Testis (tissue), 2 donors: ENCODE measurements at regions not wholly inside any gene's neighbourhood (a gene's known extent, or its start where the extent isn't known, plus 50 kb on each side); places are given as distances from the start of the nearest gene placed in this dataset.

ENCODE experiments used
- DNase-seq: peaks from one replicate; pipeline ENCODE4 v3.0.0-alpha.2; 2019
- H3K27ac ChIP-seq, 2 donors: fragments of 200-600 bp; sonication (generic); one replicate each; pipeline ENCODE4 v1.5.1; 2019
- H3K27me3 ChIP-seq: fragments of 200-600 bp; sonication (generic); one replicate; pipeline ENCODE4 v1.5.1; 2019
- H3K36me3 ChIP-seq: fragments of 200-600 bp; sonication (generic); one replicate; pipeline ENCODE4 v1.5.1; 2017; ENCODE audit warnings: low read depth; ENCODE audit errors: missing control alignments
- H3K4me1 ChIP-seq: fragments of 200-600 bp; sonication (generic); one replicate; pipeline ENCODE4 v1.5.1; 2019
- H3K4me3 ChIP-seq, 2 donors: fragments of 200-600 bp; sonication (generic); one replicate each; pipeline ENCODE4 v1.5.1; 2017 to 2019
- H3K9me3 ChIP-seq: fragments of 200-600 bp; sonication (generic); one replicate; pipeline ENCODE4 v1.5.1; 2017
- POLR2A ChIP-seq: fragments of 450-650 bp; IDR thresholded peaks from one replicate; pipeline ENCODE4 v1.6.1; 2017; ENCODE audit warnings: antibody characterized with exemption, mild to moderate bottlenecking, moderate library complexity
- WGBS, 2 donors: methylation state at CpG; one replicate each; pipeline ENCODE4 v1.1.5; 2018; 5-methylcytosine and 5-hydroxymethylcytosine counted together
- intact Hi-C: fragments of 100-400 bp; cut with DNase I; formaldehyde crosslinking; loops from one replicate; pipeline ENCODE4 v1.15.1; 2023; ENCODE audit warnings: low total_unique reads
- TF ChIP-seq, protein P1 (sequence below), 3 experiments: fragments of 450-650 bp in 2 of 3; fragments of 200-600 bp in 1 of 3; sonication (generic) in 1 of 3; IDR thresholded peaks; one replicate each; pipeline ENCODE4 v1.5.1; 2016 to 2019; ENCODE audit warnings: antibody characterized with exemption in 3 of 3, mild to moderate bottlenecking in 2 of 3, moderate library complexity in 1 of 3

DNA sequence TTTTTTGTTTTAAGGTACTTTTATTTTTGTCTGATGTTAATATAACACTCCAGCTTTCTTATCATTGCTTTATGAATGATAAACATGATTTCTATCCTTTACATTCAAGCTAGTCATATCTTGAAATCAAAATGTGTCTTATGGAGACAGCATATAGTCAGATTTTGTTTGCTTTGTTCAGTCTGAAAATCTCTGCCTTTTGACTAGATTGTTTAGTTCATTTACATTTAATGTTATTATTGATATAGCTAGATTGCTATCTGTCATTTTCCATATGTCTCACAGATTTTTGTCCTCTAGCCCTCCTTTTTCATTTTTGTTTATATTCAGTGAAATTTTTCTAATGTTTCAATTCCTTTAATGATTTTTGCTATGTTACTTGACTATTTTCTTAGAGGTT is 332.8 kb downstream of the SMOC2 start:
- no peak for DNase-seq
- Histone ChIP-seq H3K9me3 (no peaks in the 10 kb centered on the region), H3K27ac (no peak overlapping the region), H3K4me3 (no peak overlapping the region), H3K27me3 (no peaks in the 10 kb centered on the region), H3K36me3 (no peaks in the 10 kb centered on the region), H3K4me1 (peaks cover 9% of the 10 kb centered on the region)
- intact Hi-C loops = no loop called here
- TF ChIP-seq, protein P1, sequence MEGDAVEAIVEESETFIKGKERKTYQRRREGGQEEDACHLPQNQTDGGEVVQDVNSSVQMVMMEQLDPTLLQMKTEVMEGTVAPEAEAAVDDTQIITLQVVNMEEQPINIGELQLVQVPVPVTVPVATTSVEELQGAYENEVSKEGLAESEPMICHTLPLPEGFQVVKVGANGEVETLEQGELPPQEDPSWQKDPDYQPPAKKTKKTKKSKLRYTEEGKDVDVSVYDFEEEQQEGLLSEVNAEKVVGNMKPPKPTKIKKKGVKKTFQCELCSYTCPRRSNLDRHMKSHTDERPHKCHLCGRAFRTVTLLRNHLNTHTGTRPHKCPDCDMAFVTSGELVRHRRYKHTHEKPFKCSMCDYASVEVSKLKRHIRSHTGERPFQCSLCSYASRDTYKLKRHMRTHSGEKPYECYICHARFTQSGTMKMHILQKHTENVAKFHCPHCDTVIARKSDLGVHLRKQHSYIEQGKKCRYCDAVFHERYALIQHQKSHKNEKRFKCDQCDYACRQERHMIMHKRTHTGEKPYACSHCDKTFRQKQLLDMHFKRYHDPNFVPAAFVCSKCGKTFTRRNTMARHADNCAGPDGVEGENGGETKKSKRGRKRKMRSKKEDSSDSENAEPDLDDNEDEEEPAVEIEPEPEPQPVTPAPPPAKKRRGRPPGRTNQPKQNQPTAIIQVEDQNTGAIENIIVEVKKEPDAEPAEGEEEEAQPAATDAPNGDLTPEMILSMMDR (IDR thresholded peaks at IDR 0.05) = no peak
- TF ChIP-seq POLR2A = no peak

DNA sequence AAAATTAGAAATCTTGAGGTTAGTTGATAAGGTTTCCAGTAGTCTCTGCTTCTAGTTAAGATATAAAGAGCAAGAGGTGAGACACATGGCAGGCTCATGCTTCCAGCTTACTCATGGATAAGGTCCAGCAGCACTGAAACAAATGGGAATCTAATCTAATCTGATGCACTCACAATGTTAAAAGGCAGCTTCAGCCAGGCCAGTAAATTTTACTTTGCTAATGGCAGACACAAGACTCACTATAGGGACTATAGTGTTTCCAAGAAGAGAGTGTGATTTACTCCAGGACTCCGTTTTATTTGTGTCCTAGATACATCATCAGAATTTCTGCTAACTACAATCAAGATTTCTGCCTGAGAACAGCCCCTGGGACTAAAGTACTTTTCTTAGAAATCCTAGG is 324.8 kb downstream of the SMOC2 start:
- no peaks in the 10 kb centered on the region for H3K36me3 ChIP-seq
- TF ChIP-seq, protein P1 (IDR thresholded peaks at IDR 0.05) = no peak
- TF ChIP-seq POLR2A = no peak
- H3K9me3 ChIP-seq = no peaks in the 10 kb centered on the region
- H3K27ac ChIP-seq = no peak overlapping the region
- H3K4me3 ChIP-seq = no peak overlapping the region
- DNase-seq = no peak
- H3K27me3 ChIP-seq = no peaks in the 10 kb centered on the region
- 8 to 46% methylated on average over 1 of the region's 1 CpG for WGBS, 2 donors
- no peaks in the 10 kb centered on the region for H3K4me1 ChIP-seq
- intact Hi-C loops = no loop called here

DNA sequence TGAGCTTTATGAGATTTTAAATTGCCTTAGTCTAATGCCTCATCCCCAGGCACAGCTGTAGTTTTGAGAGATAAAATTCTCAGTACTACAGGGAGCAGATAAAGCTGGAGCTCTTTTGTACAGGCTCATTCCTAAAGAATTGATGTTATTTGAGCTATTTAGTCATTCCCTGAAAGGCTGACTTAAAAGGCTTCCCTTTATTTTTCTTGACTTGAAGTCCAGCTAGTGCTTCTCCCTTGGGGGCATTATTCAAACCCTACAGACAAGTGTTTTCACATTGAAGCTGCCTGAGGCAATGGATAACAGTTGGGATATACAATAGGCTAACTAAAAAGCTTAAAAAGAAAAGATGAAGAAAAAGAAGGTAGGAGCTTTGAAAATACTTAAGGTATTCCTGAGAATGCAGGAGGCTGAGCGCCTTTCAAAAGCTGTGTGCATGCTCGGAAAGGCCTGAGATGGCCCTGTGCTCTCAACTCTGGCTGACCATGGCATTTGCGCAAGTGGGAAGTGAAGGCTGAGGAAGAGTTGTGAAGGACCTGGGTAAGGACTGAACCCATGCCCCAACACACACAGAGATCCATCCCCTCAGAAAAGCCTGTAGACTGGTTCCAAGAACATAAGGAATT is 315.1 kb downstream of the SMOC2 start:
- WGBS, 2 donors = 85 to 93% methylated on average over 3 of the region's 3 CpGs
- H3K27ac ChIP-seq = no peak overlapping the region
- no peak for DNase-seq
- intact Hi-C loops = no loop called here
- TF ChIP-seq, protein P1 (IDR thresholded peaks at IDR 0.05) = no peak
- TF ChIP-seq POLR2A = no peak
- no peaks in the 10 kb centered on the region for H3K9me3 ChIP-seq
- H3K36me3 ChIP-seq = no peaks in the 10 kb centered on the region
- H3K4me3 ChIP-seq = no peak overlapping the region
- H3K27me3 ChIP-seq = no peaks in the 10 kb centered on the region
- H3K4me1 ChIP-seq = no peaks in the 10 kb centered on the region

DNA sequence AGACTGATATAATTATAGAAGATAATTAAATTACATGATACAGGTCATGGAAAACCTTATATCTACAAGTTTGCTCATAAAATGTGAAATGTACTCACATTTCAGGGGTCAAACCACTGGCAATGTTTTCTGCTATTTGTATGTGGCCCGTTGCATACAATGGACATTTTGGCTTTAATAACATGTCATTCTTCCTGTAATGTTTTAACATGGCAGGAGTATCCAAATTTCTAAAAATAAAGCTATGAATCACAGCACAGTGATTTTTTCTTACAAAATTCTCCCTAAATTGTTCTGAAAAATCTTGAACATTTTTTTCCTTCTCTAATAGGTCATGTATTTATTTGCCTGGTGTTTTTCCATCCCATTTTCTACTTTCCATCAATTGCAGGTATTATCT is 305.7 kb downstream of the SMOC2 start:
- intact Hi-C loops = no loop called here
- Histone ChIP-seq H3K27ac (no peak overlapping the region), H3K4me3 (no peak overlapping the region), H3K36me3 (no peaks in the 10 kb centered on the region), H3K9me3 (no peaks in the 10 kb centered on the region), H3K27me3 (no peaks in the 10 kb centered on the region), H3K4me1 (no peaks in the 10 kb centered on the region)
- TF ChIP-seq POLR2A = no peak
- TF ChIP-seq, protein P1 (IDR thresholded peaks at IDR 0.05) = no peak
- 88 to 92% methylated on average over 1 of the region's 1 CpG for WGBS, 2 donors
- DNase-seq = no peak

DNA sequence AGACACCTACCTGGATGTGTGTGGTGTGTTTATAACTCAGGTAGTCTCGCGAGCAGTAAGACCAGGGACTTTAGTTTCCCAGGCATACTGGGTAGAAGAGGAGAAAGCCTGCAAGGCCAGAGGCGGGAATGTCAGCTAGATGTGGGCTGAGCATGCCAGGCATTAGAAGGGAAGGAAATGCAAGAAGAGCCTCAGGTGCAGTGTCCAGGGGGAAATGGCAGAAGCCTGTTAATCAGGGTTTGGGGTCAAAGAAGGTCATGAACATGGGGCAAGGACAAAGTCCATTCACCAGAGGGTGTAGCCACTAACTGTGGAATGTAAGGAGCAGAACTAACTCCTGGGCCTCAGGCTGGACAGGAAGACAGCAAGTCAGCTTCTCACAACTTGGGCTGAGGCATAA is 305.0 kb downstream of the SMOC2 start:
- intact Hi-C loops = no loop called here
- TF ChIP-seq, protein P1 (IDR thresholded peaks at IDR 0.05) = no peak
- TF ChIP-seq POLR2A = no peak
- H3K4me1 ChIP-seq = no peaks in the 10 kb centered on the region
- no peak overlapping the region for H3K4me3 ChIP-seq
- DNase-seq = no peak
- no peaks in the 10 kb centered on the region for H3K9me3 ChIP-seq
- H3K27me3 ChIP-seq = no peaks in the 10 kb centered on the region
- no peak overlapping the region for H3K27ac ChIP-seq
- H3K36me3 ChIP-seq = no peaks in the 10 kb centered on the region
- WGBS, 2 donors = 84 to 87% methylated on average over 3 of the region's 3 CpGs
